GM18867 (cell line): ENCODE measurements at regions not wholly inside any gene's neighbourhood (a gene's known extent, or its start where the extent isn't known, plus 50 kb on each side); places are given as distances from the start of the nearest gene placed in this dataset.

Experiments used
- ATAC-seq: cut with Tn5 transposase; IDR thresholded peaks from one replicate; pipeline ENCODE4 v1.9.1; 2021; ENCODE audit warnings: mild to moderate bottlenecking, moderate library complexity; ENCODE audit not compliant: unreplicated experiment

DNA sequence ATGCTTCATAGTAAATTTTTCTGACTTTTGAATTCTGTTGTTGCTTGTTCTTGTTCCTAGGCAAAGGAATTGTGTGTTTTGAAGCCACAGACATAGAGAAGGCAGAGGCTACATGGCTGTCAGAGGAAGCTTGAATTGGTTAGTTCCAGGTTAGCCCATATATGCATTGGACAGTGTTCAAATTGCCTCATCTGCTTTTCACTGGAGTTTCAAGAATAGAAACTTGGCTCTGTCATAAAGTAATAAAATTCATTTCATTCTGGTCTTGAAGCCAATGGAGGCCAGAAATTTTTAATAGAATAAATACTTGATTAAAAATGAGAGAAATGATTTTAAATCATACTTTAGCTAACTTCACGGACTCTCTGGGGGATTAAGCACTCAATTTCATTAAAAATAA lies 178.0 kb downstream of the YIPF5 start:
- ATAC-seq: no peak

DNA sequence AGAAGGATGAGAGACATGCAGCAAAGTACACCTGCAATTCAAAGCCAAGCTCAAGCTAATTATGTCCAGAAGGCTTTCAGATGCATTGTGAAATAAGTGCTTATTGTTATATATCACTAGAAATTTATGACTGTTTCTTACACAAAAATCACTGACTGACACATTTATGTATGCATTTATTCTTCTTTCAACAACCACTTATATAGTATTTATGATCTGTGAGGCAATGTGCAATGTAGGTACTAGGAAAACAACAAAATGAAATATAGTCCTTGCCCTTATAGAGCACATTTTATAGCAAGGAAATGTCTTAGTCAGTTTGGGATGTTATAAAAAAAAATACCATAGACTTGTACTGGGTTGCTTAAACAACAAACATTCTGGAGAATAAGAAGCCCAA lies 167.6 kb downstream of the YIPF5 start:
- ATAC-seq: no peak

DNA sequence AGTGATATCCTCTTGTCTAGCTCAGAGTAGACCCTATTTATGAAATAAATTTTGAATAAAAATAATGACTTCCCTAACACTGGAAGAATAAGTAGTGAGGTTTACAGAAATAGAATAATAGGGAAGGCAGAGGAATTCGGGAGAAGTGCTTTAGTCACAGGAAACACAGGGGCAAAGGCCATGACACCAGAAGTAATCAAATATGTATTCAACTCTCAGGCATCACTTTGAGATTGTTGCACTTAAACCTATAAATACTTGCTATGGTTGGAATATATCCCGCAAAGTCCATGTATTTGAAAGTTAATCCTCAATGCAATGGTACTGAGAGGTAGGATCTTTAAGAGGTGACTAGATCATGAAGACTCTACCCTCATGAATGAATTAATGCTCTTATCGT lies 166.8 kb downstream of the YIPF5 start:
- ATAC-seq: no peak

DNA sequence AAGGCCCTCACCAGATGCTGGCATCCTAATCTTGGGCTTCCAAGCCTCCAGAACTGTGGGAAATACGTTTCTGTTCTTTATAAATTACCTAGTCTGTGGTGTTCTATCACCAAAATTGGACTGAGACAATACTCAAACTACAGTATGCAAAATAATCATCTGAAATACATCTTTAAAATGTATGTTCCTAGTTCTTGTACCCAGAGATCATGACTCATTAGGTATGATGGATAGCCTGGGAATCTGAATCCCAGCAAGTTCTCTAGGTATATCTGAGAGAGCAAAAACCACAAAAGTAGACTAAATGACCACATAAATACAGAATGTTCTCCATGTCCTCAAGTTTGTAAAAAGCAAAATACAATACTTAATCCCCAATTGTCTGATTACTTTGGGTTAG lies 166.3 kb downstream of the YIPF5 start:
- no peak for ATAC-seq

DNA sequence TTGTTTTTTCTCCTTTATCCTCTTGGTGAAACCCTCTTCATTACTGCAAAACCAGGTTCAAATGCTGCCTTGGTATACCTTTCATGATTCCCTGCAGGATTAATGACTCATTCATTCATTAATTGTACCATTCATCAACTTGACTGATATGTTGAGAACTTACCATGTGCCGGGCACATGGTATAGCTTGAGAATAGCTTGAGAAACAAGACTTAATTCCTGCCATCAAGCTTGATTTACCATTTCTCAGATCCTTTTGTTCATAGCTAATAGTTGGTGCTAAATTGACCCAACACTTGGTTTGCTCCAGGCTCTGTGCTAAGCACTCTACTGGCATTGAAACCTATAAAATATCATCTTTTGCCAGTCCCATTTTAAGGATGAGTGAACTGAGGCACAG lies 165.7 kb downstream of the YIPF5 start:
- ATAC-seq: no peak

DNA sequence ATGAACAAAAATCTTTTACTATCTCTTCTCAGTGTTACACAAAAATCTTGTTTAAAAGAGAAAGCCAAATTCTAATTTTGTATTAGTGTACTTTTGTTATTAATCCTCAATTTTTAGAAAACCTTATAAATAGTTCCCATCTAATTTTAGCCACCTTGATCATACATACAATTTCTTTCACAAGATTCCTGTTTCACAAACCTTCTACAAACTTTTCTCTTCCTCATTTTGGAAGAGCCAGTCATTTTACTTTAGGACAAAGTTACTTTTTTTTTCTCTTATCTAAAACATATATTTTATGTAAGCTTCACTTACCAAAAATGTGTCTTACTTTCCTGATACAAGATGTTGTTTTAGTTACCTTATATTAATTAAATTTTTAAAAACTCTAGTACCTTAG lies 161.3 kb downstream of the YIPF5 start:
- ATAC-seq: no peak

DNA sequence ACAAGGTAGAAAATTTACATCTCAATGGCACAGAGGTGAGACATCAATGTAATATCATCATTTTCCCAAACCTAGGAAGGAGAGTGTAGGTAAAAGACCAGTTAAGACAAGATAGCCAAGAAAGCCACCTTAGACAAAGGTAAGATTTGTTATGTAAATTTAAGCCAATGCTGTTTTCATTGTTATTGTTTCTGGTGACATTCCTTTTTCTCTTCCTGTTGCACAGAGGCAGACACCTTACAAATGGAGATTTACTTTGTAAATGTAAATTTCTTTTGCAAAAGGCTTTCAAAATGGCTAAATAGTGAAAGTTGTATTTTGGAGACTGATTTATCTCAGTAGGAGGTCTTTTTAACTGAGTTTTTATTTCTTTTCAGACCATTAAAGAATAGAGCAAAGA lies 159.1 kb downstream of the YIPF5 start:
- no peak for ATAC-seq

DNA sequence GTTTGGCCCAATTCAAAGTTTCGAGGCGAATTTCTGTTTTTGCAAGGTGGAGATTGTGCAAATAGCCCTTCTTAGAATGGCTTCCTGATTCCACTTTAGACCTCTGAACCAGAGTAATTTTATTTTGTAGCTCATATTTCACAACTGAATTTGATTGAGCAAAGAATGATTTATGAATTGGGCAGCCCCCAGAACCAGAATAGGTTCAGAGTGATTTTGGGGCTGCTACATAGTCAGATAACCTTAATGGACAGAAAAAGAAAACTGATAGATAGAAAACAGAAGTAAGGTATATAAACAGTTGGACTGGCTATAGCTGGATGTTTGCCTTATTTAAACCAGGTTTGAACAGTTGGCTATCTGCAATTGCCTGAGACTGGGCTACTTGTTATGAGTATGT lies 156.6 kb downstream of the YIPF5 start:
- ATAC-seq: no peak

DNA sequence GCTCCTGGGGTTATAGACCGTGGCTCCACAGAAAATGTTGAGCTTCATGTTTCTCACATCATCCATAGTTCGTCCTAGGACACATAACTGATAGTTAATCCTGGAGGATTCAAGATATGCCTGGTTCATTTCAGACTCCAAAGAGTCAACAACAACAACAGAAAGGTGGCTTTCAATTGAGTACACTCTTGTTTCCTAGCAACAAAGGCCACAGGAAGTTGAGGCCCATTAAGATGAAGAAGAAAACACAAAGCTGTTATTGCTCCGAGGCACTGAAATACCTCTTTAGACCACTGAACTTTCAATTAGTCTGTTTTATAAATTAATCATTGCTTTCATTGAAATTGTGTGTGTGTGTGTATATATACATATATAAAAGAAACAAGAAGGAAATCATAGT lies 154.5 kb downstream of the YIPF5 start:
- ATAC-seq: no peak

DNA sequence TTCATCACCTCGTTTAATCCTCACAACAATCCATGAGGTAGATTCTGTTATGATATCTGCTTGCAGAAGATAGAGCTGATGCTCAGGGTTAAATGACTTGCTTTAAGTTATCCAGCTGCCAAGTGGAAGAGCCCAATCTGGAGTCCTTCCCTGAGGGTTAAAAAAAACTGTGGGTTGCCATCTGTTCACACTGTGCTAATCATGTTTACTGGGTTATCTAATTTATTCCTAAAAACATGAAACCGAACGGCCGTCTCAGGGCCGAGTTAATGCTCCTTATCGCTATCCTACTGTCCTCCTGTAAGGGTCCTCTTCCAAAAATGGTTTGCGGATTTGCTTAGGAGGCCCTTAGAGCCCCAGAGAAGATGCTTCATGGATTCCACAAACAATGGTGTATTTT lies 153.3 kb downstream of the YIPF5 start:
- no peak for ATAC-seq

DNA sequence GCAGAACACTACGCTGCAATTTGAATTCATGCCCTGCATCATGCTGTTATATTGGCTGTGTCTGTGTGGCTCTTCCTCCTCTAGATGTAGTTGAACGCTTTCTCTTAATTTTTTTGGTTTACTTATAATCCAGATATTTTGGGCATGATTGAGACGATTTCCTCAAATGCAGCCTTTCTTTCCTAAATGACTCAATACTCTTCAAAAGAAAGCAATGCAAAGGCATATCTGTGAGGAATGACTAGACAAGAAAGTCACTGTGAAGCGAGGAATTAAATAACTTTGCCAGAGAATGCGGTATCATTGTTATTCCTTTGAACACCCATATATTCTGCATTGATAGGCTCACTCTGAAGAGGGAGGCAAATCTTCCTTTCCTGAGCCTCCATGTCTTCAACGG lies 152.8 kb downstream of the YIPF5 start:
- no peak for ATAC-seq

DNA sequence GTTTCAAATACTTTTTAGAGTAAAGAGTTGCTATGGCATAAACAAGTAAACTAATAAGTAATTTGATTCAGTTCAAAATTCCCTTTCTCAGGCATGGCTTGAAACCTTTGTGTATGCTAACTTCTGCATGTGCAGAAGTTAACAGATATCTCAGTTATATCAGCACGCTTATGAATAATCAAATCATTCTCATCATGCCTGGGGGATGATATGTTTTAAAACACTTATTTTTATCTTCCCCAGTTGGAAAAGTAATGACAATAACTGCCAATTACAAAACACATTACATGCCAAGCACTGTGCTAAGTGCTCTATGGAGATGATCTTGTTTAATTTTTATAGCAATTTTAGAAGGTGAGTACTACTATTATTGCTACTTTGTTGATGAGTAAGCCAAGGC lies 146.4 kb downstream of the YIPF5 start:
- ATAC-seq: no peak

DNA sequence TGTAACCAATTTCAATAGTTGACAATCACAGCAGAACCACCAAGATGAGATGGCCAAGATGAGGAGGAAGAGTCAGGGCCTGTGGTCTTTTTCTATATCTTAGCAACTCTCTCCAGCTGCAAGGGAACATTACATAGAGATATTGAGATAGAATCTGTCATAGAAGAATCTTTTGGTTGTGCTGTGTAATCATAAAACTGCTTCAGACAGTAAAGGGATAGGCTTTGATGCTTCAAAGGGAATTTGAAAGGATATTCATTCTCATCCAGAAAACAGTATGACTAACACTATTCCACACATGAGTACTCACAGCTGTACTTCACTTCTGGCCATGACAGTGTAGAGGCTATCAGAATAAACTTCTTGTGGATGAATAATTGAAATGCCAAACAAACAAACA lies 145.9 kb downstream of the YIPF5 start:
- no peak for ATAC-seq

DNA sequence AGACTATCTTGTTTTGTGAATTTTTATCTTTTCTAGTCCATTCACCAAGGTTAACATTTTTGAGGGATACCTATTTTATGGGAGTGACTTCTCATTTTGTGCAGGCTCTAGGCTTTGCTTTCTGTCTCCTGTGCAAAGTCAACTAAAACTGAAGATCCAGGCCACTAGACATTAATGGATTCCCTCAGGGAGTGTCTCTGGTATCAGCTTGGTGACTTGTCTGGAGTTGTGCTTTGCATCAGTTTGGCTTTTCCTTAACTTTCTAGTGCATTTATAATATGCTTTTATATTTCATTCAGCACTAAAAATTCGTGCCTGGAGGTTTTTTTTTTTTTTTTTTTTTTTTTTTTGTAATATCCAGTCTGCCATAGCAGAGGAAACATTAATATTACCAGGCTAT lies 144.2 kb downstream of the YIPF5 start:
- no peak for ATAC-seq

DNA sequence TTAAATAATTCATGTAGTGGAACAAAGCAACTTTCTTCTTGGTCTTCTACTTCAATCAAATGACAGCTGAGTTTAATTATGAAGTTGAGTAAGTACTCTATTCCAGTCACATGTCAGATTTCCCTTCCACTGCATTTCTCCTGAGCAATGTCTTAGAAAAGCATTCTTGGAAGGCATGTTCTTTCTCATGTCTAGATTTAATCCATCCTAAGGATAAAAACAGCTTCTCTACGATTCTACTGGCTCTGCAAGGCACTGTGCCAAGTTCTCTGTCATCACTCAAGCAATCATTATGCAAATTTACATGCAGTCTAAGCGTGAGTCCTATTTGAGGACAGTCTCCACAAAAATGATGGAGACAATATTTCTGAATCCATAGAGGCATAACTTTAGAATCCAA lies 142.4 kb downstream of the YIPF5 start:
- no peak for ATAC-seq

DNA sequence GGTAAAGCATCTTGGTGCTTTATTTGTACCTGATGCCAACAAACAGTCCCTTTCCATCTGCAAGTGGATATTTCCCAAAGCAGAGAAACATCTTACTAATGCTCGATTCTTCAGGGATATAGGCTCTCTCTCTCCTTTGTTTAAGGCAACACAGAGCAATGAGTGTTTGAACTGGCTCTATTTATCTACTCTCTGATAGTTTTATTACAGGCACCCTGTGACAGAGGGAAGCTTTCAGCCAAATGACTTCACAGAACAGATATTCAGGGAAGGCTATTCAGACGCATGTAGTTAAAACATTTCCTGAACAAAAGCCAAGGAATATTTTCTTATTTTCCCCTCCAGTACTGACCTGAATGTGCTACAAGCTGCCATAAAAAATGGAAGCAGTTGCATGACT lies 141.8 kb downstream of the YIPF5 start:
- ATAC-seq: no peak

DNA sequence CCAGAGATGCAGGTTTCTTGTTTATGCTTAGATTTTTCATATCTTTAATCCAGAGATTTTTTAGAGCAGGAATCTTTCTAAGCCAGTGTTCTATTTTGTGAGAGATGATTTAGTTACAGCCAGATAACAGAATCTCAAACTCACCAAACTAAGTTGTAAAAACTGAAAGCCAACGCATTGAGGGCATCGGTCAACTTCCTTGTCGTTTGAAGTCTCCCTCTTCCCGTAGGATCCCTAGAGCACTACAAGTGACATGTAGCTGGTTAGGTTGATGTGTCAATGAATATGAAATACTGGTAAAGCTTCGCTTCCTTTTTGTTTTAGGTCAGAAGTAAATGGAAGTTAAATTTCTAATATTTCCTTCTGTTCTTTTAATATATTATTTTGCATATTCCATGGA lies 139.6 kb downstream of the YIPF5 start:
- ATAC-seq: no peak

DNA sequence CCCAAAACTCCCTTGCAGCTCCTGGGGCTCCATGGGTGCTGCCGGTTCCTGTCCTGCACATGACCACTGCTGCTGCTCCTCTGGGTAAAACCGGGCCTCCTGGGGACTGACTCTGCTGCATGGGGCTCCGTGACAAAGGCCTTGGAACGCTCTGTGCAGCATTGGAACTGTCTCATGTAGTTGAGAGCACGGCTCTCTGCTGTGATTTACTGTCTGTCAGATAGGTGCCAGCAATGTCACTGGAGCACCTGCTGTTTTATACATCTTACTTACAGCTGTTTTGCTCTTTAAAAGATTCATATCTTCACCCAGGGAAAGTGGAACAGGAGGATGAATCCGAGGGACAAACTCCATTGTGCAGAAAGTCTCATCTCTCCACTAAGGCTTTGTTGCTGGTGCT lies 138.1 kb downstream of the YIPF5 start:
- no peak for ATAC-seq

DNA sequence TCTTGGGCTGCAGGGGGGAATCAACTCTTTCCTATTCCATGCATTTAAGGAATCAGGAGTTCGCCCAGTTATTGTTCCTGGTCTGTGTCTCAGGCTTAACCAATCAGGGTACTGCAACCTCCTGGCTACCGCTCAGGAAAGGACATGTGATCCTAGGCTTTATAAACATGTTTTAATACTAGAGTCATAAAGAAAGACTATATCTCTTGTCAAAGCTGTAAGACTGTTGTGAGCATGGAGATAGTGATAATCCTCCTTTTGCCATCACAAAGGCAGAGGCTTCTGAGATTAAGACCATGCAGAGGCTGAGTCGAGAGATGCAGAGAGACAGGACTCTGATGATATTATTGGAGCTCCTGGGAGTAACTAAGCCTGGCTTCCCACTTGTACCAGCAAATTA lies 137.0 kb downstream of the YIPF5 start:
- no peak for ATAC-seq

DNA sequence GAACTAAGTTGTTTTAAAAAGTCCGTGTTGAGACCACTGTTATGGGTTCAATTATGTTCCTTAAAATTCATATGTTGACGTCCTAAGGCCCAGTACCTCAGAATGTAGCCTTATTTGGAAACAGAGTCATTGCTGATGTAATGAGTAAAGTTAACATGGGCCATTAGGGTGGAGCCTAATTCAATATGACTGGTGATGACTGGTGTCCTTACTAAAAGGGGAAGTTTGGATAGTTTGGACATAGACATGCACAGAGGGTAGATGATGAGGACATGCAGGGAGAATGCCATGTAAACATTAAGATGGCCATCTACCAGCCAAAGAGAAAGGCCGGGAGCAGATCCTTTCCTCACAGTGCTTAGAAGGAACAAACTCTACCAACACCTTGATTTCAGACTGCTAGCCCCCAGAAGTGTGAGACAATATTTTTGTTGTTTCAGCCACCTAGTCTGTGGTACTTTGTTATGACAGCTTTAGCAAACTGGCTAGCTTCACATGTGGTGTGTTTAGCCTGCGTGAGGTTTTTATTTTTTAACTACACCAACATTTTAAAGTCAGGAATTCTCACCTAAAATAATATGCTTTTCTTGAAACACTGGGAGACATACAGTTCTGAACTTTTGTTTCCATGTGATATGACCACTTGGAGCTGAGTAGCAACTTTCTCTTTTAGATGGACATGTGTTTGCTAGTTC lies 135.3 kb downstream of the YIPF5 start:
- ATAC-seq: no peak

DNA sequence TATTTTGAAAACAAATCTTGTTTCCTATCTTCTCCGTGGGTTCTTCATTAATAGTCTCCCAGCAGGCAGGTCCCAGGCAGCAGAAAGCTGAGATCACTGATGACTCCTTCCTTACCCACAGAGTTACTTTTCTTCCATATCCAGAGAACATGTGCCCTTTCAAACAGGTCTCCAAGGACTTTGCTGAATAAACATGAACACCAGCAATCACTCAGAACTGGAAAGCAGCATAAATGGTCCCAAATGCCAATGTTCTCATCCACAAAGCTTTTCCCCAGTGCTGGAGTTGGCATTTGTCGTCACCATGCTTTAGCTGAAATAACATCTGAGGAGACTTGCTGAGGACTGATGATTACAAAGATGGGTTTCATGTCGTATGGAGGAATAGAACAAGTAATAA lies 134.0 kb downstream of the YIPF5 start:
- no peak for ATAC-seq

DNA sequence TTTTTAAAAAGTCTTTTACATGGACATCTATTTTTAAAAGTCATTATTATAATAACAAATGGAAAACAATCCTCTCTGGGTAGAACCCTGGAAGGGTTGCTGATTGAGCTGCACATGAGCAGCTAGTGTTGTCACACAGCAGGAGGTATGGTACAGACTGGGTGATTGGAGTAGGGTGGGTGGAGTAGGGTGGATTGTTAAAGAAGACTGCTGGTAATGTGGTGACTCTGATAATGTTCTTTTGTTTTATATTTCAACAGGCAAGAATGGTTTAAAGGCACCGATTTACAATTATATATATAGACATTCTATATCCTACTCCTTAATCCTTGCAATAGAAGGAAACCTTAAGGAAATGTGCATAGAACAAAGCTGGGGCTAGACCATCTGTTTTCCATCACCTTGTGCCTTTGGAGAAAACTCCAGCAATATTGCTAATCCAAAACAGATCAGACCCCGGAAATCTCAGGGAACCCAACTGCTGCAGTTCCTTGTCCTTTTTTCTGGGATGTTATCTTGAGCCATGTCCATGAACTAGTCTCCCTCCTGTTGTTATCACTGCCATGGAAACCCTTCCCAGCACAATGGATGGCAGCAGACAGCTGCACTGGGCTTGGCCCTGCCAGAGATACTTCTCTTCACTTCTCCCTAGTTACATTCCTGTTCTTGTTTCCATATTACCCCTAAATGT lies 129.7 kb downstream of the YIPF5 start:
- ATAC-seq: no peak

DNA sequence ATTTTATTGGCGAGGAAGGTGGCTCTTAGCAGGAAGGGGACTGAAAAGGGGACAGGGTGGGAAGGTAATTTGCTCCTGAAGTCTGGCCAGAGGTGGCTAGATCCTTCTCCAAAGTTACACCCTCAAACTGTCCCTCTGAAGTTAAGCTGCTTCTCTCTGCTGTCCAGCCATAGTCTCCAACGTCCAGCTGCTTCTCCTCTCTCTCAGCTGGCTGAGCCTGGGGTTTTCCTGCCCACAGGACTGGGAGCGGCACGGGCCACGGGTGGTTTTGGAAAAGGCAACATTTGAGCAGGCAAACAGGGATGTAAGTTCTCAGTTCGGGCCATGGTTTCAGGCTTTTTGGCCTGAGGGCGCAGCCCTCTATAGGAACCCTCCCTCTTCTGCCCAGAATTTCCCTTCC lies 128.3 kb downstream of the YIPF5 start:
- no peak for ATAC-seq
